ENCODE measurements at regions not wholly inside any gene's neighbourhood (a gene's known extent, or its start where the extent isn't known, plus 50 kb on each side); places are given as distances from the start of the nearest gene placed in this dataset.

DNA sequence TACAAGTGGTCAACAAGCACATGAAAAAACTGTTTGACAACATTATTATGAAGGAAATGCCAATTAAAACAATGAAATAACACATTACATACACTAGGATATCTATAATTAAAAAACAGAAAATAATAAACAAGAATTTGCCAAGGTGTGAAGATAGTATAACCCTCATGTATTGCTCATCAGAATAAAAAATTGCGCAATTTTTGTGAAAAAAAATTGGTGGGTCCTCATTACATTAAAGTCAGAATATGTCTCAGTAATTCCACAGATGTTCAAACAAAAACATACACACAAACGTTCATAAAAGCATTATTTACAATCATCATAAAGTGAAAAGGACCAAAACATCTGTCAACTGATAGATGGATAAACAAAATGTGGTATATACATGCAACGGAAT lies 63.0 kb upstream of the AR start:
- DNase-seq = no peak
